Lower lobe of right lung (tissue), 2 donors: ENCODE measurements at regions not wholly inside any gene's neighbourhood (a gene's known extent, or its start where the extent isn't known, plus 50 kb on each side); places are given as distances from the start of the nearest gene placed in this dataset.

Experiments used
- ATAC-seq, 2 donors: fragments of 200-7000 bp; cut with Tn5 transposase; one replicate each; pipeline ENCODE4 v1.9.1; 2020 to 2022; ENCODE audit warnings: mild to moderate bottlenecking in 2 of 2, moderate library complexity in 2 of 2
- DNase-seq: peaks from one replicate; pipeline ENCODE4 v3.0.0-alpha.2; 2020
- H3K27ac ChIP-seq: fragments of 200-600 bp; one replicate; pipeline ENCODE4 v1.8.0; 2022
- H3K27me3 ChIP-seq: fragments of 200-600 bp; one replicate; pipeline ENCODE4 v1.8.0; 2022; ENCODE audit warnings: low read depth
- H3K36me3 ChIP-seq: fragments of 200-600 bp; one replicate; pipeline ENCODE4 v1.8.0; 2022; ENCODE audit warnings: mild to moderate bottlenecking
- H3K4me1 ChIP-seq: fragments of 200-600 bp; one replicate; pipeline ENCODE4 v1.8.0; 2022
- H3K4me3 ChIP-seq: fragments of 200-600 bp; one replicate; pipeline ENCODE4 v1.8.0; 2022; ENCODE audit warnings: mild to moderate bottlenecking
- H3K9me3 ChIP-seq: fragments of 200-600 bp; one replicate; pipeline ENCODE4 v1.8.0; 2022
- CTCF ChIP-seq: fragments of 200-600 bp; IDR thresholded peaks from one replicate; pipeline ENCODE4 v1.8.0; 2022; ENCODE audit warnings: antibody characterized with exemption, mild to moderate bottlenecking
- intact Hi-C: fragments of 100-400 bp; cut with DNase I; formaldehyde crosslinking; loops from one replicate; pipeline ENCODE4 v1.11.0; 2022
- donor health status: DM: no; HTN: yes; CAD: no; lungs with severe emphysema.

DNA sequence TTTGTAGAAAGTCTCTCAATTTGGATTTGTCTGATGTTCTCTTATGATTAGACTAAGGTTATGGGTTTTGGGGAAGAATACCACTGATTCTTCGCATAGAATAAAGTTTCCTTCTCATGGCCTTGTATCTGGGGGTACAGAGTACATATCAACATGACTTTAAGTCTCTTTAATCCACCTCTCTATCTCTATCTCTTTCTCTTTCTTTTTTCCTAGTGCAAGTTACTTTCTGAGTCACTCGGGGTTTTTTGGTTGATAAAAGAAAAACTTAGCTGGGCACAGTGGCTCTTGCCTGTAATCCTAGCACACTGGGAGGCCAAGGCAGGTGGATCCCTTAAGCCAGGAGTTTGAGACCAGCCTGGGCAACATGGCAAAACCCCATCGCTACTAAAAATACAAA, 100.1 kb upstream of the MAP4K3 start:
- H3K9me3 ChIP-seq: no peaks in the 10 kb centered on the region
- no peak for DNase-seq
- intact Hi-C loops: no loop called here
- no peak overlapping the region for H3K4me3 ChIP-seq
- ATAC-seq: no peak
- H3K27ac ChIP-seq: no peak overlapping the region
- no peaks in the 10 kb centered on the region for H3K36me3 ChIP-seq
- no peaks in the 10 kb centered on the region for H3K27me3 ChIP-seq
- no peaks in the 10 kb centered on the region for H3K4me1 ChIP-seq
- TF ChIP-seq CTCF: no peak

- Histone ChIP-seq H3K27me3 (no peaks in the 10 kb centered on the region), H3K4me3 (no peak overlapping the region), H3K36me3 (no peaks in the 10 kb centered on the region), H3K9me3 (no peaks in the 10 kb centered on the region), H3K27ac (no peak overlapping the region), H3K4me1 (no peaks in the 10 kb centered on the region)
- DNase-seq (no peak), ATAC-seq (no peak)
- intact Hi-C loops: no loop called here
- TF ChIP-seq CTCF: no peak
Observed at GRCh38 chr2:39538718-39539117, 101.6 kb upstream of the MAP4K3 start.

DNA sequence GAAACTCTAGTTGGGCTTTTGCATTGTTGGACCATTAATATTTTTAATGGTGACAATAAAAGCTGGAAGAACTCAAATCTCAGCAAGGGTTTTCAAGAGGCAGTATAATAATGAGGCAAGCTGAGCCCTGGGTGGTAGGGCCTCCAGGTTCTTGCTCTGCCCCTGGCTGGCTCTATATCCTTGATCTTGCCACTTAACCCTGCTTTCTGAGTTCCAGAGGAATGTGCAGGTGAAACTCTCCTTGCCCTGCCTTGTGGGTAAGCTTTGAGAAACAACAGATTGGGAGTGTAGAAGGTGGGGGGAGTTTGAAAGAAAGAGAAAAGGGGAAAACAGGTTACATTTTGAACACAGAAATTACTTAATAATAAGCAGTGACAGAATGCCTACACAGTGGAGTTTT, 103.3 kb upstream of the MAP4K3 start:
- no peak for TF ChIP-seq CTCF
- intact Hi-C loops: no loop called here
- Histone ChIP-seq H3K4me1 (no peaks in the 10 kb centered on the region), H3K9me3 (no peaks in the 10 kb centered on the region), H3K4me3 (no peak overlapping the region), H3K36me3 (no peaks in the 10 kb centered on the region), H3K27me3 (no peaks in the 10 kb centered on the region), H3K27ac (no peak overlapping the region)
- ATAC-seq (peak in 1 of 2 donors; percentile 34), DNase-seq (no peak)

- H3K27me3 ChIP-seq: no peaks in the 10 kb centered on the region
- no peaks in the 10 kb centered on the region for H3K36me3 ChIP-seq
- no peak overlapping the region for H3K27ac ChIP-seq
- no peak for TF ChIP-seq CTCF
- H3K4me1 ChIP-seq: no peaks in the 10 kb centered on the region
- no peak overlapping the region for H3K4me3 ChIP-seq
- no peaks in the 10 kb centered on the region for H3K9me3 ChIP-seq
- ATAC-seq (no peak), DNase-seq (no peak)
- intact Hi-C loops: no loop called here
Observed at GRCh38 chr2:39541011-39541930, 104.2 kb upstream of the MAP4K3 start.

GRCh38 chr2:39542523-39542922, 105.4 kb upstream of the MAP4K3 start:
- DNase-seq (no peak), ATAC-seq (no peak)
- Histone ChIP-seq H3K4me3 (no peak overlapping the region), H3K9me3 (no peaks in the 10 kb centered on the region), H3K4me1 (no peaks in the 10 kb centered on the region), H3K27me3 (no peaks in the 10 kb centered on the region), H3K36me3 (no peaks in the 10 kb centered on the region), H3K27ac (no peak overlapping the region)
- no peak for TF ChIP-seq CTCF
- intact Hi-C loops: no loop called here
